Naive B cell (primary cell): ENCODE measurements at regions not wholly inside any gene's neighbourhood (a gene's known extent, or its start where the extent isn't known, plus 50 kb on each side); places are given as distances from the start of the nearest gene placed in this dataset.
"Not testable (repeated sequence)": the region's sequence is repeated elsewhere in the genome, so short reads cannot be mapped to it uniquely, and the experiment has no call there.

Experiments used
- ATAC-seq, 2 donors: fragments of 150-1000 bp; cut with Tn5 transposase; 2 replicates each; pipeline ENCODE4 v1.10.0; 2021; ENCODE audit warnings: low read depth in 2 of 2, mild to moderate bottlenecking in 2 of 2, moderate library complexity in 2 of 2
- DNase-seq: peaks from one replicate; pipeline ENCODE4 v3.0.0; 2022
- H3K27ac Mint-ChIP-seq, 6 donors: one replicate each; pipeline ENCODE4 v1.8.0; 2020 to 2022; ENCODE audit warnings: mild to moderate bottlenecking in 6 of 6, mixed read lengths in 6 of 6, moderate library complexity in 5 of 6, inconsistent platforms in 2 of 6
- H3K27me3 Mint-ChIP-seq, 3 donors: one replicate each; pipeline ENCODE4 v1.8.0; 2021 to 2022; ENCODE audit warnings: mixed read lengths in 3 of 3, mild to moderate bottlenecking in 1 of 3
- H3K36me3 Mint-ChIP-seq, 2 donors: one replicate each; pipeline ENCODE4 v1.8.0; 2020 to 2022; ENCODE audit warnings: mixed read lengths in 2 of 2, inconsistent platforms in 1 of 2, mild to moderate bottlenecking in 1 of 2
- H3K4me1 Mint-ChIP-seq, 3 donors: one replicate each; pipeline ENCODE4 v1.8.0; 2020 to 2022; ENCODE audit warnings: mixed read lengths in 3 of 3, inconsistent platforms in 1 of 3, mild to moderate bottlenecking in 1 of 3, moderate library complexity in 1 of 3
- H3K4me3 Mint-ChIP-seq, 8 donors: one replicate each; pipeline ENCODE4 v1.8.0; 2020 to 2022; ENCODE audit warnings: mild to moderate bottlenecking in 8 of 8, mixed read lengths in 8 of 8, moderate library complexity in 8 of 8, inconsistent platforms in 2 of 8
- H3K9me3 Mint-ChIP-seq, 7 donors: one replicate each; pipeline ENCODE4 v1.8.0; 2020 to 2022; ENCODE audit warnings: mixed read lengths in 7 of 7, mild to moderate bottlenecking in 5 of 7, inconsistent platforms in 2 of 7, moderate library complexity in 1 of 7

GRCh38 chr14:58972233-58973017 lies 216.0 kb upstream of the DAAM1 start:
- Mint-ChIP-seq H3K4me1 (no peaks in the 10 kb centered on the region), H3K9me3 (peaks cover 0 to 2% (median 0%) of the 10 kb centered on the region in 7 donors), H3K4me3 (no peak overlapping the region), H3K27ac (no peak overlapping the region), H3K36me3 (no peaks in the 10 kb centered on the region), H3K27me3 (no peaks in the 10 kb centered on the region)
- ATAC-seq (no peak), DNase-seq (no peak)

GRCh38 chr14:58977366-58977765 lies 211.1 kb upstream of the DAAM1 start:
- Mint-ChIP-seq H3K4me1 (no peaks in the 10 kb centered on the region), H3K9me3 (peaks cover 0 to 2% (median 0%) of the 10 kb centered on the region in 7 donors), H3K4me3 (no peak overlapping the region), H3K36me3 (no peaks in the 10 kb centered on the region), H3K27me3 (no peaks in the 10 kb centered on the region), H3K27ac (no peak overlapping the region)
- DNase-seq (no peak), ATAC-seq (no peak)

- Mint-ChIP-seq H3K4me1 (no peaks in the 10 kb centered on the region), H3K9me3 (peaks cover 0 to 2% (median 0%) of the 10 kb centered on the region in 7 donors), H3K27me3 (no peaks in the 10 kb centered on the region), H3K36me3 (no peaks in the 10 kb centered on the region), H3K27ac (no peak overlapping the region), H3K4me3 (no peak overlapping the region)
- DNase-seq, result no peak
- no peak for ATAC-seq
Observed at GRCh38 chr14:58978343-58978742, 210.1 kb upstream of the DAAM1 start.

GRCh38 chr14:58979325-58979724 lies 209.1 kb upstream of the DAAM1 start:
- DNase-seq, result no peak
- no peaks in the 10 kb centered on the region for H3K27me3 Mint-ChIP-seq

GRCh38 chr14:58981840-58982239 lies 206.6 kb upstream of the DAAM1 start:
- H3K4me1 Mint-ChIP-seq, result no peaks in the 10 kb centered on the region
- no peak for DNase-seq
- H3K9me3 Mint-ChIP-seq, result peaks cover 0 to 2% (median 0%) of the 10 kb centered on the region in 7 donors
- no peaks in the 10 kb centered on the region for H3K36me3 Mint-ChIP-seq
- no peak overlapping the region for H3K4me3 Mint-ChIP-seq
- ATAC-seq, result no peak
- H3K27ac Mint-ChIP-seq, result no peak overlapping the region
- H3K27me3 Mint-ChIP-seq, result no peaks in the 10 kb centered on the region

More at GRCh38 chr14:58979325-58979724, 209.1 kb upstream of the DAAM1 start:
- Mint-ChIP-seq H3K36me3 (no peaks in the 10 kb centered on the region), H3K9me3 (peaks cover 0 to 2% (median 0%) of the 10 kb centered on the region in 7 donors), H3K4me1 (no peaks in the 10 kb centered on the region), H3K27ac (no peak overlapping the region), H3K4me3 (no peak overlapping the region)
- no peak for ATAC-seq

- Mint-ChIP-seq H3K4me1 (no peaks in the 10 kb centered on the region), H3K4me3 (no peak overlapping the region), H3K27ac (no peak overlapping the region), H3K9me3 (peaks cover 0 to 6% (median 3%) of the 10 kb centered on the region in 7 donors), H3K36me3 (no peaks in the 10 kb centered on the region), H3K27me3 (no peaks in the 10 kb centered on the region)
- ATAC-seq, result no peak
- no peak for DNase-seq
Observed at GRCh38 chr14:58985786-58986185, 202.7 kb upstream of the DAAM1 start.

GRCh38 chr14:58987591-58987990 lies 200.9 kb upstream of the DAAM1 start:
- Mint-ChIP-seq H3K27ac (no peak overlapping the region), H3K27me3 (no peaks in the 10 kb centered on the region), H3K36me3 (no peaks in the 10 kb centered on the region), H3K4me1 (no peaks in the 10 kb centered on the region), H3K4me3 (no peak overlapping the region), H3K9me3 (peaks cover 0 to 12% (median 3%) of the 10 kb centered on the region in 7 donors)
- ATAC-seq, result no peak
- DNase-seq, result no peak

GRCh38 chr14:58992935-58993334 lies 195.5 kb upstream of the DAAM1 start:
- no peaks in the 10 kb centered on the region for H3K4me1 Mint-ChIP-seq
- no peak overlapping the region for H3K4me3 Mint-ChIP-seq
- no peak overlapping the region for H3K27ac Mint-ChIP-seq
- DNase-seq, result no peak
- no peak for ATAC-seq
- peaks cover 0 to 19% (median 4%) of the 10 kb centered on the region in 7 donors for H3K9me3 Mint-ChIP-seq
- peaks cover 0 to 8% (median 0%) of the 10 kb centered on the region in 3 donors for H3K27me3 Mint-ChIP-seq
- H3K36me3 Mint-ChIP-seq, result no peaks in the 10 kb centered on the region

- H3K4me3 Mint-ChIP-seq, result no peak overlapping the region
Observed at GRCh38 chr14:58994130-58994529, 194.3 kb upstream of the DAAM1 start.

GRCh38 chr14:59004012-59004411 lies 184.5 kb upstream of the DAAM1 start:
- no peak for ATAC-seq
- peaks cover 0 to 12% (median 5%) of the 10 kb centered on the region in 7 donors for H3K9me3 Mint-ChIP-seq

More at GRCh38 chr14:58994130-58994529, 194.3 kb upstream of the DAAM1 start:
- H3K27me3 Mint-ChIP-seq, result peaks cover 0 to 8% (median 0%) of the 10 kb centered on the region in 3 donors
- no peaks in the 10 kb centered on the region for H3K4me1 Mint-ChIP-seq
- DNase-seq, result no peak
- no peak overlapping the region for H3K27ac Mint-ChIP-seq
- no peaks in the 10 kb centered on the region for H3K36me3 Mint-ChIP-seq
- H3K9me3 Mint-ChIP-seq, result peaks cover 0 to 19% (median 6%) of the 10 kb centered on the region in 7 donors
- ATAC-seq, result no peak

GRCh38 chr14:59006179-59006578 lies 182.3 kb upstream of the DAAM1 start:
- not testable (repeated sequence) for H3K27ac Mint-ChIP-seq, H3K4me3 Mint-ChIP-seq, H3K4me1 Mint-ChIP-seq, H3K27me3 Mint-ChIP-seq, DNase-seq, H3K36me3 Mint-ChIP-seq, ATAC-seq
- H3K9me3 Mint-ChIP-seq, result peaks cover 3 to 25% (median 7%) of the 10 kb centered on the region in 7 donors

More at GRCh38 chr14:59004012-59004411, 184.5 kb upstream of the DAAM1 start:
- Mint-ChIP-seq H3K4me3 (no peak overlapping the region), H3K27ac (no peak overlapping the region), H3K36me3 (no peaks in the 10 kb centered on the region), H3K4me1 (no peaks in the 10 kb centered on the region), H3K27me3 (peaks cover 0 to 5% (median 0%) of the 10 kb centered on the region in 3 donors)
- DNase-seq, result no peak

GRCh38 chr14:59009967-59010366 lies 178.5 kb upstream of the DAAM1 start:
- peaks cover 12 to 55% (median 30%) of the 10 kb centered on the region in 7 donors for H3K9me3 Mint-ChIP-seq
- H3K4me3 Mint-ChIP-seq, result no peak overlapping the region
- ATAC-seq (no peak), DNase-seq (no peak)
- no peaks in the 10 kb centered on the region for H3K4me1 Mint-ChIP-seq
- peaks cover 0 to 8% of the 10 kb centered on the region in 2 donors for H3K36me3 Mint-ChIP-seq
- peaks cover 0 to 5% (median 0%) of the 10 kb centered on the region in 3 donors for H3K27me3 Mint-ChIP-seq
- no peak overlapping the region for H3K27ac Mint-ChIP-seq

- Mint-ChIP-seq H3K4me3 (no peak overlapping the region), H3K9me3 (peaks cover 8 to 44% (median 28%) of the 10 kb centered on the region in 7 donors), H3K4me1 (no peaks in the 10 kb centered on the region), H3K27me3 (no peaks in the 10 kb centered on the region), H3K36me3 (peaks cover 0 to 8% of the 10 kb centered on the region in 2 donors), H3K27ac (no peak overlapping the region)
- ATAC-seq (no peak), DNase-seq (no peak)
Observed at GRCh38 chr14:59013672-59014298, 174.7 kb upstream of the DAAM1 start.

- no peak overlapping the region for H3K4me3 Mint-ChIP-seq
- H3K27ac Mint-ChIP-seq, result no peak overlapping the region
- no peaks in the 10 kb centered on the region for H3K4me1 Mint-ChIP-seq
- no peaks in the 10 kb centered on the region for H3K27me3 Mint-ChIP-seq
- ATAC-seq (no peak), DNase-seq (no peak)
- H3K9me3 Mint-ChIP-seq, result peaks cover 8 to 39% (median 26%) of the 10 kb centered on the region in 7 donors
- H3K36me3 Mint-ChIP-seq, result peaks cover 0 to 8% of the 10 kb centered on the region in 2 donors
Observed at GRCh38 chr14:59015482-59015881, 173.0 kb upstream of the DAAM1 start.
